Mesendoderm (in vitro differentiated cells): ENCODE measurements at regions not wholly inside any gene's neighbourhood (a gene's known extent, or its start where the extent isn't known, plus 50 kb on each side); places are given as distances from the start of the nearest gene placed in this dataset.
A peak's percentile ranks its signal among the peaks of the same experiment; 100 is the strongest.

Source experiments
- DNase-seq: peaks from one replicate; pipeline ENCODE4 v3.0.0; 2013
- H2AK5ac ChIP-seq: 2 replicates; pipeline ENCODE4 v1.6.1; 2013; ENCODE audit warnings: low read length, inconsistent platforms
- H2BK120ac ChIP-seq: 2 replicates; pipeline ENCODE4 v1.6.1; 2013; ENCODE audit warnings: low read depth, mild to moderate bottlenecking, low read length, moderate library complexity, mixed read lengths
- H2BK15ac ChIP-seq: replicated peaks from 2 replicates; pipeline ENCODE4 v1.6.1; 2013; ENCODE audit warnings: low read depth, mild to moderate bottlenecking, moderate library complexity
- H2BK5ac ChIP-seq: 2 replicates; pipeline ENCODE4 v1.6.1; 2013; ENCODE audit warnings: low read length, inconsistent platforms
- H3K18ac ChIP-seq: 2 replicates; pipeline ENCODE4 v1.6.1; 2013; ENCODE audit warnings: mild to moderate bottlenecking, low read length, mixed read lengths
- H3K23ac ChIP-seq: one replicate; pipeline ENCODE4 v1.6.1; 2013; ENCODE audit warnings: low read length
- H3K27ac ChIP-seq: 2 replicates; pipeline ENCODE4 v1.5.1; 2013; ENCODE audit warnings: low read depth, mild to moderate bottlenecking, inconsistent platforms, low read length, moderate library complexity
- H3K27me3 ChIP-seq: 2 replicates; pipeline ENCODE4 v1.6.1; 2013; ENCODE audit warnings: low read length, control low read depth, mild to moderate bottlenecking, inconsistent platforms; ENCODE audit not compliant: insufficient read depth, poor library complexity
- H3K36me3 ChIP-seq: 2 replicates; pipeline ENCODE4 v1.6.1; 2013; ENCODE audit warnings: low read length, inconsistent platforms; ENCODE audit not compliant: control insufficient read depth, insufficient read depth
- H3K4ac ChIP-seq: one replicate; pipeline ENCODE4 v1.6.1; 2013; ENCODE audit warnings: low read depth, mild to moderate bottlenecking, low read length, moderate library complexity
- H3K4me1 ChIP-seq: 2 replicates; pipeline ENCODE4 v1.6.1; 2013; ENCODE audit warnings: low read depth, low read length, inconsistent platforms; ENCODE audit not compliant: control insufficient read depth
- H3K4me2 ChIP-seq: 2 replicates; pipeline ENCODE4 v1.6.1; 2013; ENCODE audit warnings: low read length
- H3K4me3 ChIP-seq: 2 replicates; pipeline ENCODE4 v1.5.1; 2013; ENCODE audit warnings: mild to moderate bottlenecking, low read length
- H3K56ac ChIP-seq: one replicate; pipeline ENCODE4 v1.6.1; 2013; ENCODE audit warnings: low read length
- H3K79me1 ChIP-seq: 2 replicates; pipeline ENCODE4 v1.6.1; 2013; ENCODE audit warnings: low read length, inconsistent platforms
- H3K79me2 ChIP-seq: 2 replicates; pipeline ENCODE4 v1.6.1; 2013; ENCODE audit warnings: mild to moderate bottlenecking, low read length; ENCODE audit not compliant: control insufficient read depth, insufficient read depth
- H3K9ac ChIP-seq: 2 replicates; pipeline ENCODE4 v1.6.1; 2013; ENCODE audit warnings: low read length, inconsistent platforms
- H4K5ac ChIP-seq: one replicate; pipeline ENCODE4 v1.6.1; 2013; ENCODE audit warnings: low read length
- H4K8ac ChIP-seq: one replicate; pipeline ENCODE4 v1.6.1; 2013; ENCODE audit warnings: low read depth, mild to moderate bottlenecking, control low read depth, low read length, moderate library complexity
- WGBS: extraction: QIAGEN DNeasy Blood & Tissue Kit; methylation state at CpG from one replicate; pipeline ENCODE4 v1.1.7; 2013; ENCODE audit warnings: low lambda C conversion rate, missing lambda C conversion rate; ENCODE audit not compliant: insufficient coverage; ENCODE audit errors: extremely low coverage; 5-methylcytosine and 5-hydroxymethylcytosine counted together

DNA sequence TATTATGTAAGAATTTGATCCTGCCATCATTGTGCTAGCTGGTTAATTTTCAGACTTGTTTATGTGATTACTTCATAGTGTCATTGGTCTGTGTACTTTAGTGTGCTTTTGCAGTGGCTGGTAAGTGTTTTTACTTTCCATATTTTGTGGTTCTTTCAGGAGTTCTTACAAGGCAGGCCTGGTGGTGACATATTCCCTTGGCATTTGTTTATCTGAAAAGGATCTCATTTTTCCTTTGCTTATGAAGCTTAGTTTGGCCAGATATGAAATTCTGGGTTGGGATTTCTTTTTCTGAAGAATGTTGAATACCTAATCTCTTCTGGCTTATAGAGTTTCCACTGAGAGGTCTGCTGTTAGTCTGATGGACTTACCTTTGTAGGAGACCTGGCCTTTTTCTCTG lies 72.8 kb upstream of the MC4R start:
- Histone ChIP-seq H3K18ac (no peak overlapping the region), H4K8ac (no peak overlapping the region), H2BK15ac (no peak overlapping the region), H3K23ac (no peak overlapping the region), H3K79me1 (no peaks in the 10 kb centered on the region), H2AK5ac (no peak overlapping the region), H3K27me3 (no peaks in the 10 kb centered on the region), H4K5ac (no peak overlapping the region), H3K4me2 (no peak overlapping the region), H3K9ac (no peak overlapping the region), H3K4ac (no peak overlapping the region), H3K4me1 (no peaks in the 10 kb centered on the region), H2BK5ac (no peak overlapping the region), H2BK120ac (no peak overlapping the region), H3K4me3 (no peak overlapping the region), H3K56ac (no peak overlapping the region), H3K36me3 (no peaks in the 10 kb centered on the region), H3K27ac (no peak overlapping the region), H3K79me2 (no peaks in the 10 kb centered on the region)
- no peak for DNase-seq

- Histone ChIP-seq H2BK120ac (no peak overlapping the region), H3K36me3 (no peaks in the 10 kb centered on the region), H4K5ac (no peak overlapping the region), H3K4ac (no peak overlapping the region), H3K4me1 (no peaks in the 10 kb centered on the region), H3K23ac (no peak overlapping the region), H3K27ac (no peak overlapping the region), H3K18ac (no peak overlapping the region), H3K79me2 (no peaks in the 10 kb centered on the region), H3K4me2 (no peak overlapping the region), H4K8ac (no peak overlapping the region), H3K56ac (no peak overlapping the region), H3K4me3 (no peak overlapping the region), H2BK15ac (no peak overlapping the region), H2AK5ac (no peak overlapping the region), H2BK5ac (no peak overlapping the region), H3K27me3 (no peaks in the 10 kb centered on the region), H3K9ac (no peak overlapping the region), H3K79me1 (no peaks in the 10 kb centered on the region)
- peak; percentile 1 for DNase-seq
- no CpG with 5 or more reads among the region's 5 CpGs for WGBS
Measured at GRCh38 chr18:60446821-60447220, 74.2 kb upstream of the MC4R start.

DNA sequence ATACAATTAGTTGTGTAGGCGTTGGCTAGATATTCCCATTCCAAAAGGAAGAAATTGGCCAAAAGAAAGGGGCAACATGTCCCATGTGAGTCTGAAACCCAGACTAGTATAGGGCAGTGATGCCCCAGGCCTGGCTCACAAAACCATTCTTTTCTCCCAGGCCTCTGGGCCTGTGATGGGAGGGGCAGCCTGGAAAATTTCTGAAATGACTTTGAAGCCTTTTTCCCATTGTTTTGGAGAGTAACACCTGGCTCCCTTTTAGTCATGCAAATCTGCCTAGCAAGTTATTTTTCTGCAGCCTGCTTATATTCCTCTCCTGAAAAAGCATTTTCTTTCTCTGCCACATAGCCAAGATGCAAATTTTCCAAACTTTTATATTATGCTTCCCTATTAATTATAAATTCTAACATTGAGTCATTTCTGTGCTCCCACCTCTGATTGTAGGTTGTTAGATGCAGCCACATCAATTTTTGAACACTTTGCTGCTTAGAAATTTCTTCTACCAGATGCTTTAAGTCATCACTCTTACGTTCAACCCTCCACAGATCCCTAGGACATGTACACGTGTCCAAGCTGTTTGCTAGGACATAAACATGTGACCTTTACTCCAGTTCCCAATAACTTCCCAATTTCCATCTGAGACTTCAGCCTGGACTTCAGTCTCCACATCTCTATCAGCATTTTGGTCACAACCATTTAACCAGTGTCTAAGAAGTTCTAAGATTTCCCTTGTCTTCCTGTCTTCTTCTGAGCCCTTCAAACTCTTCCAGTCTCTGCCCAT lies 76.1 kb upstream of the MC4R start:
- Histone ChIP-seq H2BK120ac (no peak overlapping the region), H3K79me1 (no peaks in the 10 kb centered on the region), H3K4me3 (no peak overlapping the region), H3K56ac (no peak overlapping the region), H3K4me1 (no peaks in the 10 kb centered on the region), H2BK5ac (no peak overlapping the region), H4K8ac (no peak overlapping the region), H3K79me2 (no peaks in the 10 kb centered on the region), H3K4ac (no peak overlapping the region), H3K23ac (no peak overlapping the region), H3K27ac (no peak overlapping the region), H3K36me3 (no peaks in the 10 kb centered on the region), H3K27me3 (no peaks in the 10 kb centered on the region), H3K18ac (no peak overlapping the region), H4K5ac (no peak overlapping the region), H3K4me2 (no peak overlapping the region), H2AK5ac (no peak overlapping the region), H3K9ac (no peak overlapping the region), H2BK15ac (no peak overlapping the region)
- no CpG with 5 or more reads among the region's 3 CpGs for WGBS
- DNase-seq, result peak; percentile 20

DNA sequence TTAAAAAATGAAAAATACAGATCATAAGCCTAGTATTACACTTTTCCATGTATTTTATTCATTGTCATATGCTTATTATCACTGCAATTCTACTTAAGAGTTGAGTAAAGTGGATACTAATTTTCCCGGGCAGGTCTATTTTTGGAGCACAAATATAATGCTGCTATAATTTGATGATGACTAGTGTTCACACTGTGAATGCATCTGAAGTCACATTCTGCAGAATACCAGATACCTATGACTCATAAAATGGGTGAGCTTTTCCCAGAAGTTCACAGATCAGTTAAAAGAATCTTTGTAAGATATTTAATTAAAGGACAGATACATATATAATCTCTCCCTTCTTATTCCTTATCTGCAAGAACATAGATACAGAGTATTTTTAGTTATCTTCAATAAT lies 79.8 kb upstream of the MC4R start:
- Histone ChIP-seq H3K36me3 (no peaks in the 10 kb centered on the region), H3K4ac (no peak overlapping the region), H3K4me3 (no peak overlapping the region), H4K8ac (no peak overlapping the region), H3K27me3 (no peaks in the 10 kb centered on the region), H3K4me1 (no peaks in the 10 kb centered on the region), H2BK120ac (no peak overlapping the region), H2BK15ac (no peak overlapping the region), H4K5ac (no peak overlapping the region), H3K18ac (no peak overlapping the region), H3K23ac (no peak overlapping the region), H3K79me2 (no peaks in the 10 kb centered on the region), H3K27ac (no peak overlapping the region), H3K4me2 (no peak overlapping the region), H3K9ac (no peak overlapping the region), H3K79me1 (no peaks in the 10 kb centered on the region), H2BK5ac (no peak overlapping the region), H3K56ac (no peak overlapping the region), H2AK5ac (no peak overlapping the region)
- no CpG with 5 or more reads among the region's 1 CpG for WGBS
- DNase-seq, result no peak

DNA sequence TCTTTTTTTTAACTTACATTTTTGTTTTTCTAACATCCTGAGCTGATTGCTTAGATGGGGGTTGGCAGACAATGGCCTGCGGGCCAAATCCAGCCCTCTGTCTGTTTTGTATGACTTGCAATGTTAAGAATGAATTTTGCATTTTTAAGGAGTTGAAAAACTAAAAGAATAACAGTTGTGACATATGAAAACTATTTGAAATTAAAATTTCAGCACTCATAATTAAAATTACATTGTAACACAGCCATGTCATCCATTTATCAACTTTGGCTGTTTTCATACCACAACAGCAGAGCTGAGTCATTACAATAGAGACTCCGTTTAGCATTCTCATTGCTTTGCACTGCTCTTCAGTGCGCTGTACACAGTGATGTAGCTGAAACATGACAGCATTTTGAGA lies 94.1 kb upstream of the MC4R start:
- H3K4me3 ChIP-seq, result no peak overlapping the region
- no CpG with 5 or more reads among the region's 3 CpGs for WGBS
- no peak overlapping the region for H3K23ac ChIP-seq
- H3K27me3 ChIP-seq, result no peaks in the 10 kb centered on the region
- no peak overlapping the region for H3K9ac ChIP-seq
- no peak overlapping the region for H3K4ac ChIP-seq
- no peak overlapping the region for H2BK15ac ChIP-seq
- no peak overlapping the region for H3K4me2 ChIP-seq
- no peak overlapping the region for H3K18ac ChIP-seq
- H2AK5ac ChIP-seq, result no peak overlapping the region
- no peak overlapping the region for H4K5ac ChIP-seq
- no peak overlapping the region for H2BK5ac ChIP-seq
- H3K79me2 ChIP-seq, result no peaks in the 10 kb centered on the region
- H2BK120ac ChIP-seq, result no peak overlapping the region
- H3K27ac ChIP-seq, result no peak overlapping the region
- H4K8ac ChIP-seq, result no peak overlapping the region
- H3K79me1 ChIP-seq, result no peaks in the 10 kb centered on the region
- H3K4me1 ChIP-seq, result no peaks in the 10 kb centered on the region
- DNase-seq, result no peak
- H3K36me3 ChIP-seq, result no peaks in the 10 kb centered on the region
- no peak overlapping the region for H3K56ac ChIP-seq
